ENCODE measurements at regions not wholly inside any gene's neighbourhood (a gene's known extent, or its start where the extent isn't known, plus 50 kb on each side); places are given as distances from the start of the nearest gene placed in this dataset.
"Not testable (repeated sequence)": the region's sequence is repeated elsewhere in the genome, so short reads cannot be mapped to it uniquely, and the experiment has no call there.

- no peaks in the 10 kb centered on the region for H3K36me3 ChIP-seq (ENCODE audit: insufficient read depth in 1 of 2, low read depth in 1 of 2)
- no peaks in the 10 kb centered on the region for H3K9me3 ChIP-seq
- ATAC-seq (no peak), DNase-seq (no peak)
- intact Hi-C loops (cut with DNase I): no loop called here
- no peaks in the 10 kb centered on the region for H3K4me1 ChIP-seq
- peaks cover 0 to 4% (median 3%) of the 10 kb centered on the region in 3 donors for H3K27me3 ChIP-seq (ENCODE audit: insufficient read depth in 3 of 3, low read length in 2 of 3)
- no peak overlapping the region for H3K27ac ChIP-seq
- H3K4me3 ChIP-seq: no peak overlapping the region
- TF ChIP-seq CTCF (IDR thresholded peaks at IDR 0.05): no peak
- 75 to 81% (median 79%) methylated on average over 10 to 11 of the region's 11 CpGs for WGBS, 3 donors
These were observed 589.6 kb downstream of the TBC1D22A start for GRCh38 chr22:47351836-47352579.

- H3K36me3 ChIP-seq (ENCODE audit: insufficient read depth in 1 of 2, low read depth in 1 of 2); intact Hi-C loops (cut with DNase I); DNase-seq; H3K4me1 ChIP-seq; H3K27me3 ChIP-seq (ENCODE audit: insufficient read depth in 3 of 3, low read length in 2 of 3); H3K27ac ChIP-seq; ATAC-seq; H3K4me3 ChIP-seq; H3K9me3 ChIP-seq: not testable (repeated sequence)
- 74 to 100% methylated on average over 1 of the region's 1 CpG; no CpG with 5 or more reads in 1 of the 3 donors for WGBS, 3 donors
These were observed 583.8 kb downstream of the TBC1D22A start for GRCh38 chr22:47346287-47346686.

GRCh38 chr22:47345025-47345424 lies 582.6 kb downstream of the TBC1D22A start:
- no peaks in the 10 kb centered on the region for H3K4me1 ChIP-seq
- ATAC-seq: no peak
- WGBS, 3 donors: 53 to 61% (median 57%) methylated on average over 7 of the region's 7 CpGs
- no peak for TF ChIP-seq CTCF (IDR thresholded peaks at IDR 0.05)
- intact Hi-C loops (cut with DNase I): no loop called here
- no peak overlapping the region for H3K27ac ChIP-seq
- DNase-seq: no peak
- H3K36me3 ChIP-seq (ENCODE audit: insufficient read depth in 1 of 2, low read depth in 1 of 2): no peaks in the 10 kb centered on the region
- no peak overlapping the region for H3K4me3 ChIP-seq
- no peaks in the 10 kb centered on the region for H3K9me3 ChIP-seq
- peaks cover 0 to 4% (median 0%) of the 10 kb centered on the region in 3 donors for H3K27me3 ChIP-seq (ENCODE audit: insufficient read depth in 3 of 3, low read length in 2 of 3)

- no peak for DNase-seq
- peaks cover 0 to 4% (median 0%) of the 10 kb centered on the region in 3 donors for H3K27me3 ChIP-seq (ENCODE audit: insufficient read depth in 3 of 3, low read length in 2 of 3)
- no peak overlapping the region for H3K4me3 ChIP-seq
- H3K9me3 ChIP-seq: no peaks in the 10 kb centered on the region
- no peak overlapping the region for H3K27ac ChIP-seq
- H3K4me1 ChIP-seq: no peaks in the 10 kb centered on the region
- no peak for ATAC-seq
- H3K36me3 ChIP-seq (ENCODE audit: insufficient read depth in 1 of 2, low read depth in 1 of 2): no peaks in the 10 kb centered on the region
- no peak for TF ChIP-seq CTCF (IDR thresholded peaks at IDR 0.05)
- WGBS, 3 donors: 73 to 83% (median 75%) methylated on average over 6 of the region's 6 CpGs
- intact Hi-C loops (cut with DNase I): no loop called here
These were observed 582.0 kb downstream of the TBC1D22A start for GRCh38 chr22:47344414-47344813.

GRCh38 chr22:47343611-47344010 lies 581.2 kb downstream of the TBC1D22A start:
- Histone ChIP-seq H3K27ac (no peak overlapping the region), H3K36me3 (ENCODE audit: insufficient read depth in 1 of 2, low read depth in 1 of 2) (no peaks in the 10 kb centered on the region), H3K4me1 (no peaks in the 10 kb centered on the region), H3K27me3 (ENCODE audit: insufficient read depth in 3 of 3, low read length in 2 of 3) (peaks cover 0 to 4% (median 0%) of the 10 kb centered on the region in 3 donors), H3K4me3 (no peak overlapping the region), H3K9me3 (no peaks in the 10 kb centered on the region)
- 81 to 87% (median 82%) methylated on average over 8 of the region's 8 CpGs for WGBS, 3 donors
- no peak for TF ChIP-seq CTCF (IDR thresholded peaks at IDR 0.05)
- ATAC-seq (no peak), DNase-seq (no peak)
- intact Hi-C loops (cut with DNase I): no loop called here

Data from psoas muscle (tissue), 7 donors.